Upper lobe of left lung (tissue), 6 donors: ENCODE measurements at regions not wholly inside any gene's neighbourhood (a gene's known extent, or its start where the extent isn't known, plus 50 kb on each side); places are given as distances from the start of the nearest gene placed in this dataset.

ENCODE experiments used
- ATAC-seq, 2 donors: fragments of 200-7000 bp; cut with Tn5 transposase; one replicate each; pipeline ENCODE4 v1.9.1; 2022; ENCODE audit warnings: mild to moderate bottlenecking in 2 of 2, moderate library complexity in 2 of 2; ENCODE audit not compliant: low FRiP score in 2 of 2
- DNase-seq, 2 donors: peaks; one replicate each; pipeline ENCODE4 v3.0.0-alpha.2; 2019 to 2020
- H3K27ac ChIP-seq, 4 donors: fragments of 200-600 bp; sonication (generic); one replicate each; pipeline ENCODE4 v1.5.1; 2016 to 2019
- H3K27me3 ChIP-seq, 4 donors: fragments of 200-600 bp; sonication (generic); one replicate each; pipeline ENCODE4 v1.5.1; 2017 to 2019
- H3K36me3 ChIP-seq, 4 donors: fragments of 200-600 bp; sonication (generic); one replicate each; pipeline ENCODE4 v1.5.1; 2016 to 2019
- H3K4me1 ChIP-seq, 4 donors: fragments of 200-600 bp; sonication (generic); one replicate each; pipeline ENCODE4 v1.5.1; 2018 to 2019
- H3K4me3 ChIP-seq, 4 donors: fragments of 200-600 bp; sonication (generic); one replicate each; pipeline ENCODE4 v1.5.1; 2017 to 2019; ENCODE audit warnings: mild to moderate bottlenecking in 2 of 4, moderate library complexity in 1 of 4
- H3K9me3 ChIP-seq, 4 donors: fragments of 200-600 bp; sonication (generic); one replicate each; pipeline ENCODE4 v1.5.1; 2018 to 2019
- EP300 ChIP-seq, 4 donors: sonication (generic); formaldehyde crosslinking; IDR thresholded peaks; one replicate each; pipeline ENCODE4 v1.5.1; 2017; ENCODE audit warnings: antibody characterized with exemption in 4 of 4, control low read depth in 2 of 4
- POLR2A ChIP-seq, 4 donors: fragments of 450-650 bp; IDR thresholded peaks; one replicate each; pipeline ENCODE4 v1.5.1; 2016 to 2017; ENCODE audit warnings: antibody characterized with exemption in 4 of 4, mild to moderate bottlenecking in 2 of 4
- POLR2AphosphoS5 ChIP-seq, 2 donors: sonication (generic); formaldehyde crosslinking; IDR thresholded peaks; one replicate each; pipeline ENCODE4 v1.5.1; 2017; ENCODE audit warnings: antibody characterized with exemption in 2 of 2
- WGBS, 2 donors: methylation state at CpG; one replicate each; pipeline ENCODE4 v1.1.5; 2017 to 2018; 5-methylcytosine and 5-hydroxymethylcytosine counted together
- TF ChIP-seq, protein P1 (sequence below), 6 experiments: fragments of 450-650 bp in 4 of 6; fragments of 200-600 bp in 2 of 6; sonication (generic) in 2 of 6; IDR thresholded peaks; one replicate each; pipeline ENCODE4 v1.5.1; 2016 to 2019; ENCODE audit warnings: antibody characterized with exemption in 6 of 6
- donor health status: DM: no; HTN: no; CAD: no; lungs with moderate emphysema.
- donor health status: DM: no; HTN: yes; CAD: no; lungs with severe emphysema.

DNA sequence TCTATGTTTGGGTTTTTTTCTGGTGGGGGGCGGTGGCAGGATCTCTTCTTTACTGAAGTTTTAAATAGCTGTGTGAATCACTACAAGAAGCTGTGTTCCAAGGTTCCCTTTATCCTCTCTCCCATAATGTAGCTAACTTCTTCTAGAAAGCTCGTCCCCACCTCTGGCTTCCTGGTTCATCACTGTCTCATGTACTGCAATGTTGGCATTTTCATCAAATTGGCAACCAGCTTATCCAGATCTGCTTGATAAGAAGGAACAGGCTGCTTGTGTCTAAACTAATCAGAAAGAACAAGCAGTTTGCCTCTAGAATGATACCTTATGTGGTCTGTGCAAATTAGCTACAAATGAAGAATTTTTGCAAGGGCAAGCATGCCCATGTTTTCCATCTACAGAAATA lies 130.8 kb downstream of the WT1 start:
- Histone ChIP-seq H3K9me3 (no peaks in the 10 kb centered on the region), H3K27ac (no peak overlapping the region), H3K36me3 (no peaks in the 10 kb centered on the region), H3K4me1 (no peaks in the 10 kb centered on the region), H3K27me3 (no peaks in the 10 kb centered on the region), H3K4me3 (no peak overlapping the region)
- TF ChIP-seq POLR2AphosphoS5 (IDR thresholded peaks at IDR 0.05) (no peak), EP300 (IDR thresholded peaks at IDR 0.05) (no peak), POLR2A (IDR thresholded peaks at IDR 0.05) (no peak)
- TF ChIP-seq, protein P1, sequence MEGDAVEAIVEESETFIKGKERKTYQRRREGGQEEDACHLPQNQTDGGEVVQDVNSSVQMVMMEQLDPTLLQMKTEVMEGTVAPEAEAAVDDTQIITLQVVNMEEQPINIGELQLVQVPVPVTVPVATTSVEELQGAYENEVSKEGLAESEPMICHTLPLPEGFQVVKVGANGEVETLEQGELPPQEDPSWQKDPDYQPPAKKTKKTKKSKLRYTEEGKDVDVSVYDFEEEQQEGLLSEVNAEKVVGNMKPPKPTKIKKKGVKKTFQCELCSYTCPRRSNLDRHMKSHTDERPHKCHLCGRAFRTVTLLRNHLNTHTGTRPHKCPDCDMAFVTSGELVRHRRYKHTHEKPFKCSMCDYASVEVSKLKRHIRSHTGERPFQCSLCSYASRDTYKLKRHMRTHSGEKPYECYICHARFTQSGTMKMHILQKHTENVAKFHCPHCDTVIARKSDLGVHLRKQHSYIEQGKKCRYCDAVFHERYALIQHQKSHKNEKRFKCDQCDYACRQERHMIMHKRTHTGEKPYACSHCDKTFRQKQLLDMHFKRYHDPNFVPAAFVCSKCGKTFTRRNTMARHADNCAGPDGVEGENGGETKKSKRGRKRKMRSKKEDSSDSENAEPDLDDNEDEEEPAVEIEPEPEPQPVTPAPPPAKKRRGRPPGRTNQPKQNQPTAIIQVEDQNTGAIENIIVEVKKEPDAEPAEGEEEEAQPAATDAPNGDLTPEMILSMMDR (IDR thresholded peaks at IDR 0.05), result no peak
- WGBS, 2 donors, result 74 to 79% methylated on average over 2 of the region's 2 CpGs
- DNase-seq (no peak), ATAC-seq (no peak)

DNA sequence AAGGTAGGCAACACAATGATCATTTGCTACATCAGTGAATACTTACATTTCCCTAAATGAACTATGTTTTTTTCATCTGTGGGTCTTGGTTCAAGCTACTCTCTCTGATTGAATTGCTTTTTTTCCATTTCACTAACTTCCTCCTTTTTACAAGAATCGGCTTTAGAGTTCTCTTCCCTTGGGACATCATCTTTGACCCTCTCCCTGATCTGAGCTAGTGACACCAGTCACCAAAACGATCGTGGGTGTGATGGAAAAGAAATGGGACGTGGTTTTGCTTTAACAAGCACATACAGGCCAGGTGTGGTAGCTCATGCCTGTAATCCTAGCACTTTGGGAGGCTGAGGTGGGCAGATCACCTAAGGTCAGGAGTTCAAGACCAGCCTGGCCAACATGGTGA lies 129.9 kb downstream of the WT1 start:
- Histone ChIP-seq H3K9me3 (no peaks in the 10 kb centered on the region), H3K27ac (no peak overlapping the region), H3K27me3 (no peaks in the 10 kb centered on the region), H3K4me3 (no peak overlapping the region), H3K36me3 (no peaks in the 10 kb centered on the region), H3K4me1 (peaks cover 0 to under 1% (median 0%) of the 10 kb centered on the region in 4 donors)
- TF ChIP-seq EP300 (IDR thresholded peaks at IDR 0.05) (no peak), POLR2AphosphoS5 (IDR thresholded peaks at IDR 0.05) (no peak), POLR2A (IDR thresholded peaks at IDR 0.05) (no peak)
- TF ChIP-seq, protein P1 (IDR thresholded peaks at IDR 0.05), result no peak
- ATAC-seq, result no peak
- DNase-seq, result no peak
- 63 to 78% methylated on average over 4 of the region's 4 CpGs for WGBS, 2 donors

DNA sequence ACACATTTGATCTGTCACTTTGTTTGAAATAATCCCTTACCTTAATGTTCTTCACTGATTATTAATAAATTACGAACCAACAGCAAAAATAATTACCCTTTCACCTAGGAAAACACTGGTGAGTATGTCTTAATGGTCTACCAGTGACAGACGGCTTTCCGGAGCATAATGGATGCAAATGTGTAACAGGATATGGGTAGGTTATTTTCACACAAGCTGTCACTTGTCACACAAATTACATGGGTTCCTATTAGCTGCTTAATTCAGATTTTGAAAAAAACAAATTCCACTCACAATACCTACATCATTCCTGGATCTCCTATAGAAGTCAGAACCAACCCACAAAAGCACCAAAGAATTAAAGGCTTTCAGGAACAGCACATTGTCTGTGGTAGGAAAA lies 127.9 kb downstream of the WT1 start:
- ATAC-seq, result no peak
- H3K36me3 ChIP-seq, result no peaks in the 10 kb centered on the region
- H3K4me1 ChIP-seq, result peaks cover 0 to 5% (median 0%) of the 10 kb centered on the region in 4 donors
- DNase-seq, result no peak
- 82% methylated on average over 3 of the region's 3 CpGs for WGBS, 2 donors
- no peaks in the 10 kb centered on the region for H3K9me3 ChIP-seq
- no peaks in the 10 kb centered on the region for H3K27me3 ChIP-seq
- TF ChIP-seq POLR2AphosphoS5 (IDR thresholded peaks at IDR 0.05), result no peak
- TF ChIP-seq, protein P1 (IDR thresholded peaks at IDR 0.05), result no peak
- no peak for TF ChIP-seq EP300 (IDR thresholded peaks at IDR 0.05)
- TF ChIP-seq POLR2A (IDR thresholded peaks at IDR 0.05), result no peak
- H3K27ac ChIP-seq, result no peak overlapping the region
- no peak overlapping the region for H3K4me3 ChIP-seq

DNA sequence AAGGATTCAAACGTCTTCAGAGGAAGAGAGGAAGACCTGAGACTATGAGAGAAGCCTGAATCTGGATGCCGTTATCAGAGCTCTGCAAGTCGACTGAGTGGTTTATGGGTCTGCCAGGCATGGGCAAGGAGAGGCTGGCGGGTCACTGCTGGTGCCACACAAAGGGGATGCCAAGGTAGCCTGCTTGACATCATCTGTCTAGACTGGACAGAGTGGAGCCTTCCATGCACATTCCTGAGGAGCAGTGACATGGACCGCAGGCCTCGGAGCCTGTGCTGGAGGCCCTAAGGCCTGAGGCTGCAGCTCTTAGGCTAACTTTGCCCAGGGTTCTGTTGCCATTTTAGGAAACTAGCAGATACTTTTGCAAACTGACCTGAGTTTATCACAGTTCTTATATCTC lies 127.4 kb downstream of the WT1 start:
- ATAC-seq, result no peak
- TF ChIP-seq EP300 (IDR thresholded peaks at IDR 0.05) (no peak), POLR2AphosphoS5 (IDR thresholded peaks at IDR 0.05) (no peak)

DNA sequence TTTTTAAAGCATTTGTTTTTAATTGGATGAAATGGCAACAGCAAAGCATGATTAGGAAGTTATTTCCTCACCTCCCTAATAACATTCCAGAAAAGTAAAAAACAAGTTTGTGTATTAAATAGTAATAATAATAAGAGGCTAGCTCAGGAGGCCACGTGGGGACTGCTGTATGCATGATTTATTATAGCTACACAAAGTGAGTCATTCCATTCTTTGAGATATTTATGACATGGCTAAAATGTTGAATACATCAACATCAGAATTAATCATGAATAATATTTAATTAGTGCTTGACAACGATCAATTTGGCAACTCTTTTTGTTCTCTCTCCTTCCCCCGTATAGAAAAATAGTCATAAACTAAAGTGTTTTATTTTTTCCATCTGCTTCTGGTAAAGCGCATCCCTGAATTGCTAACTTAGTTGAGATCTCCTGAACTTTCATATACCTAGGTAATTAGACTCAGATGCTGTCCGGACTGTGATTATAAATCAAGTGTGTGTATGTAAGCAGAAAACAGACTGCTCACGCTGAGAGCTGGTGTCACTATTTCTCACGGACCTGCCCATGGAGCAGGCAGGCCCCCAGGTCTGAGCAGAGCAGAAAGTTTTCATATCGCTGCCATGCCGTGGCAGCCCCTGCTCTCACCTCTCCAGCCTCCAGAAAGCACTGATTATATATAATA lies 125.7 kb downstream of the WT1 start:
- Histone ChIP-seq H3K4me1 (peaks cover 0 to 5% (median 0%) of the 10 kb centered on the region in 4 donors), H3K4me3 (no peak overlapping the region), H3K27me3 (no peaks in the 10 kb centered on the region), H3K27ac (peak overlapping the region in 1 of 4 donors; percentile 37), H3K36me3 (no peaks in the 10 kb centered on the region), H3K9me3 (no peaks in the 10 kb centered on the region)
- ATAC-seq (no peak), DNase-seq (no peak)
- TF ChIP-seq POLR2A (IDR thresholded peaks at IDR 0.05), result no peak
- no peak for TF ChIP-seq POLR2AphosphoS5 (IDR thresholded peaks at IDR 0.05)
- TF ChIP-seq, protein P1 (IDR thresholded peaks at IDR 0.05), result no peak
- no peak for TF ChIP-seq EP300 (IDR thresholded peaks at IDR 0.05)
- WGBS, 2 donors, result 50 to 57% methylated on average over 9 of the region's 9 CpGs

More for the DNA sequence above, 127.4 kb downstream of the WT1 start:
- no peak for DNase-seq
- Histone ChIP-seq H3K9me3 (no peaks in the 10 kb centered on the region), H3K27ac (no peak overlapping the region), H3K4me1 (peaks cover 0 to 5% (median 0%) of the 10 kb centered on the region in 4 donors), H3K36me3 (no peaks in the 10 kb centered on the region), H3K27me3 (no peaks in the 10 kb centered on the region), H3K4me3 (no peak overlapping the region)
- 84 to 86% methylated on average over 5 to 6 of the region's 6 CpGs for WGBS, 2 donors
